GM23338 (cell line): ENCODE measurements at regions not wholly inside any gene's neighbourhood (a gene's known extent, or its start where the extent isn't known, plus 50 kb on each side); places are given as distances from the start of the nearest gene placed in this dataset.

Source experiments
- ATAC-seq: fragments of 200-7000 bp; cut with Tn5 transposase; 3 replicates; pipeline ENCODE4 v1.9.1; 2020
- DNase-seq: peaks from one replicate; pipeline ENCODE4 v3.0.0-alpha.2; 2015; ENCODE audit warnings: low spot score
- H2AFZ ChIP-seq: fragments of 200-600 bp; sonication (generic); 2 replicates; pipeline ENCODE4 v1.8.0; 2016; ENCODE audit warnings: antibody characterized with exemption, mild to moderate bottlenecking, moderate library complexity
- H3F3A ChIP-seq: fragments of 200-600 bp; sonication (generic); replicated peaks from 2 replicates; pipeline ENCODE4 v1.8.0; 2017; ENCODE audit warnings: antibody characterized with exemption, mixed run types, low read depth
- H3K27ac ChIP-seq: fragments of 200-600 bp; sonication (generic); 2 replicates; pipeline ENCODE4 v1.6.1; 2016; ENCODE audit warnings: low read depth
- H3K27me3 ChIP-seq: fragments of 200-600 bp; sonication (generic); 2 replicates; pipeline ENCODE4 v1.8.0; 2016; ENCODE audit warnings: mild to moderate bottlenecking, mixed run types, moderate library complexity; ENCODE audit not compliant: insufficient read depth
- H3K36me3 ChIP-seq: fragments of 200-600 bp; sonication (generic); 2 replicates; pipeline ENCODE4 v1.8.0; 2016; ENCODE audit warnings: mild to moderate bottlenecking; ENCODE audit not compliant: insufficient read depth
- H3K4me1 ChIP-seq: fragments of 200-600 bp; sonication (generic); 2 replicates; pipeline ENCODE4 v1.8.0; 2016; ENCODE audit warnings: mild to moderate bottlenecking, moderate library complexity; ENCODE audit not compliant: insufficient read depth
- H3K4me2 ChIP-seq: fragments of 200-600 bp; sonication (generic); 2 replicates; pipeline ENCODE4 v1.7.1; 2017; ENCODE audit warnings: mixed run types
- H3K4me3 ChIP-seq: fragments of 200-600 bp; sonication (generic); 2 replicates; pipeline ENCODE4 v1.6.1; 2016; ENCODE audit warnings: mixed run types
- H3K79me2 ChIP-seq: fragments of 200-600 bp; sonication (generic); replicated peaks from 2 replicates; pipeline ENCODE4 v1.8.0; 2017; ENCODE audit warnings: mild to moderate bottlenecking; ENCODE audit not compliant: insufficient read depth
- H3K9me2 ChIP-seq: fragments of 200-600 bp; sonication (generic); 2 replicates; pipeline ENCODE4 v1.8.0; 2017; ENCODE audit not compliant: insufficient read depth
- H4K20me1 ChIP-seq: fragments of 200-600 bp; sonication (generic); replicated peaks from 2 replicates; pipeline ENCODE4 v1.8.0; 2017; ENCODE audit warnings: mild to moderate bottlenecking; ENCODE audit not compliant: insufficient read depth
- H3K27ac Mint-ChIP-seq: 2 replicates; pipeline ENCODE4 v1.8.0; 2020; ENCODE audit warnings: inconsistent platforms, mild to moderate bottlenecking, moderate library complexity, mixed read lengths
- H3K27me3 Mint-ChIP-seq: 3 replicates; pipeline ENCODE4 v1.8.0; 2022; ENCODE audit warnings: low read depth, mild to moderate bottlenecking, moderate library complexity, mixed read lengths, inconsistent platforms; ENCODE audit not compliant: insufficient read depth, poor library complexity
- H3K36me3 Mint-ChIP-seq: 3 replicates; pipeline ENCODE4 v1.8.0; 2021; ENCODE audit warnings: low read depth, mild to moderate bottlenecking, inconsistent platforms, moderate library complexity, mixed read lengths
- H3K4me1 Mint-ChIP-seq: 3 replicates; pipeline ENCODE4 v1.8.0; 2020; ENCODE audit warnings: mild to moderate bottlenecking, inconsistent platforms, mixed read lengths
- H3K4me3 Mint-ChIP-seq: 3 replicates; pipeline ENCODE4 v1.8.0; 2021; ENCODE audit warnings: moderate library complexity, mild to moderate bottlenecking, inconsistent platforms, mixed read lengths
- H3K9me3 Mint-ChIP-seq: 3 replicates; pipeline ENCODE4 v1.8.0; 2020; ENCODE audit warnings: moderate library complexity, mild to moderate bottlenecking, inconsistent platforms, mixed read lengths
- EZH2 ChIP-seq: fragments of 200-600 bp; sonication (generic); IDR thresholded peaks from one replicate; pipeline ENCODE4 v1.8.0; 2017; ENCODE audit warnings: antibody characterized with exemption, mild to moderate bottlenecking, low read depth; ENCODE audit not compliant: unreplicated experiment
- EZH2phosphoT487 ChIP-seq: fragments of 200-600 bp; sonication (generic); IDR thresholded peaks from one replicate; pipeline ENCODE4 v1.8.1; 2018; ENCODE audit warnings: antibody characterized with exemption; ENCODE audit not compliant: unreplicated experiment
- JUNB ChIP-seq: IDR thresholded peaks from one replicate; pipeline ENCODE4 v1.6.1; 2016; ENCODE audit warnings: antibody characterized with exemption; ENCODE audit not compliant: unreplicated experiment
- NANOG ChIP-seq: IDR thresholded peaks from 2 replicates; pipeline ENCODE4 v1.6.1; 2016; ENCODE audit warnings: antibody characterized with exemption, borderline replicate concordance
- POLR2AphosphoS5 ChIP-seq: IDR thresholded peaks from 2 replicates; pipeline ENCODE4 v1.6.1; 2016; ENCODE audit warnings: antibody characterized with exemption, low read depth
- STAT1 ChIP-seq: IDR thresholded peaks from one replicate; pipeline ENCODE4 v1.6.1; 2016; ENCODE audit warnings: antibody characterized with exemption; ENCODE audit not compliant: unreplicated experiment
- ZNF114 ChIP-seq: fragments of 250-450 bp; sonication (Bioruptor Pico); IDR thresholded peaks from 2 replicates; pipeline ENCODE4 v1.5.0; 2020; ENCODE audit warnings: mild to moderate bottlenecking, moderate library complexity
- ZNF331 ChIP-seq: fragments of 250-450 bp; sonication (Bioruptor Pico); IDR thresholded peaks from 2 replicates; pipeline ENCODE4 v1.5.0; 2020; ENCODE audit warnings: low read depth, mild to moderate bottlenecking, moderate library complexity
- TF ChIP-seq, protein P1 (sequence below): IDR thresholded peaks from 2 replicates; pipeline ENCODE4 v1.6.1; 2016; ENCODE audit warnings: antibody characterized with exemption
- TF ChIP-seq, protein P2 (sequence below), 2 experiments: fragments of 200-600 bp in 1 of 2; sonication (generic) in 1 of 2; conservative IDR thresholded peaks; 2 replicates each; pipeline versions ENCODE4 v1.5.1 to v1.6.1; 2016 to 2017; ENCODE audit warnings: antibody characterized with exemption in 2 of 2, low read depth in 2 of 2, mild to moderate bottlenecking in 2 of 2, moderate library complexity in 1 of 2
- TF ChIP-seq, protein P3 (sequence below): IDR thresholded peaks from one replicate; pipeline ENCODE4 v1.6.1; 2018; ENCODE audit warnings: antibody characterized with exemption; ENCODE audit not compliant: unreplicated experiment

DNA sequence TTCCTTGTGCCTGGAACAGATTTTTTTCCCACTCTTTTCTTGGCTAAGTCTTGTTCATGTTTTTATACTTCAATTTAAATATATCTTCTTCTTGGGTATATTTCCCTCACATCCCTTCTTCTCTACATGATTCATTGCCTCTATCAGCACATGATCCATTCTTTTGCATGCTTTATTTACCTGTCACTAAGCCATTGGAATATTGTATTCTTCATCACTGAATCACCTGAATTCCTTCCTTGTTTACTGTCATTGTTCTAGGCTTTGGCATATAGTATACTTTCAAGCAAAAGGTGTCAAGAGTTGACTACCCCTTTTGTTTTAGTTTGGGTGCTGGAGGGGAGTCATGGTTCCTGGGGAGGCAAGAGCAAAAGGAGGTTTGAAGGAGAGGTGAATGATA, 464.5 kb upstream of the LRRC7 start:
- ATAC-seq (no peak), DNase-seq (no peak)
- peaks cover 40% of the 10 kb centered on the region for H3K9me3 Mint-ChIP-seq
- Histone ChIP-seq H3K27ac (no peak overlapping the region), H4K20me1 (no peaks in the 10 kb centered on the region), H3F3A (no peaks in the 10 kb centered on the region), H2AFZ (no peak overlapping the region), H3K4me2 (no peak overlapping the region), H3K4me1 (no peaks in the 10 kb centered on the region), H3K79me2 (no peaks in the 10 kb centered on the region), H3K9me2 (no peaks in the 10 kb centered on the region), H3K36me3 (no peaks in the 10 kb centered on the region), H3K27me3 (no peaks in the 10 kb centered on the region), H3K4me3 (no peak overlapping the region)
- no peak for TF ChIP-seq STAT1
- H3K27ac Mint-ChIP-seq = no peak overlapping the region
- H3K36me3 Mint-ChIP-seq = peaks cover 23% of the 10 kb centered on the region
- no peak overlapping the region for H3K4me3 Mint-ChIP-seq
- no peaks in the 10 kb centered on the region for H3K4me1 Mint-ChIP-seq
- H3K27me3 Mint-ChIP-seq = peaks cover 2% of the 10 kb centered on the region

DNA sequence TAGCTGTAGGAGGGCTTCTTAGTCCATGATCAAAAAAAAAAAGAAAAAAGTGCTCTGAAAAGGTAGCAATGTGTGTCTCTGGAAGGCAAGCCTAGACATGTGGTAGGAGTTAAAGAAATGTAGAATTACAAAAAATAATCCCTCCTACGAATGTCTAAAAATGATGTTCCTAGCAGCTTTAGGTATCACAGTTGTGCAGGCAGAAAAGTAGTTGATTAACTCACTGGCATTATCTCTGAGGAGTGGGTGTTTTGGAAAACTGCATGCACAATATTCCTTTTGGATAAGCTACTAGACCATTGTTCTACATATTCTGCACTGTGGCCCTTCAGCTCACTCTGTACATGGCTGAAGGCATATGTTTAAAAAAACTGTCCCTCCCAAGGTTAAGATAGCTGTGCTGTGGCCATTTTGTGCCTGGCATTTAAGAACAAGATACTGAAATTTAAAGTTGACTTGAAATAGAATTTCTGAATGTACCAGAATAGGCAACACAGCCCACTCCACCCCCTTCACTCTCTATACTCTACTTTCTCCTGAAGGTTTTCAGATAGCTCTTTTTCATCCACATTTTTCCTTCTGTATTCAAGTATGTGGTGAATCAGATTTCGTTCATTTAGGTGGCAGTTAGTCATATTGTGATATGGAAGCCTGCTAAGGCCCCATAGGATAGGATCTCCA, 463.9 kb upstream of the LRRC7 start:
- Histone ChIP-seq H3K4me2 (no peak overlapping the region), H3K4me3 (no peak overlapping the region), H4K20me1 (no peaks in the 10 kb centered on the region), H3K27ac (no peak overlapping the region), H3K9me2 (no peaks in the 10 kb centered on the region), H3F3A (no peaks in the 10 kb centered on the region), H3K4me1 (no peaks in the 10 kb centered on the region), H3K36me3 (no peaks in the 10 kb centered on the region), H3K79me2 (no peaks in the 10 kb centered on the region), H3K27me3 (no peaks in the 10 kb centered on the region), H2AFZ (no peak overlapping the region)
- ATAC-seq = no peak
- Mint-ChIP-seq H3K27ac (no peak overlapping the region), H3K36me3 (peaks cover 23% of the 10 kb centered on the region), H3K4me3 (no peak overlapping the region), H3K27me3 (peaks cover 2% of the 10 kb centered on the region), H3K9me3 (peaks cover 37% of the 10 kb centered on the region), H3K4me1 (no peaks in the 10 kb centered on the region)
- DNase-seq = no peak
- TF ChIP-seq JUNB (no peak), STAT1 (no peak), EZH2 (no peak), EZH2phosphoT487 (no peak), ZNF114 (CRISPR knock-in tag) (no peak)
- TF ChIP-seq, protein P1, sequence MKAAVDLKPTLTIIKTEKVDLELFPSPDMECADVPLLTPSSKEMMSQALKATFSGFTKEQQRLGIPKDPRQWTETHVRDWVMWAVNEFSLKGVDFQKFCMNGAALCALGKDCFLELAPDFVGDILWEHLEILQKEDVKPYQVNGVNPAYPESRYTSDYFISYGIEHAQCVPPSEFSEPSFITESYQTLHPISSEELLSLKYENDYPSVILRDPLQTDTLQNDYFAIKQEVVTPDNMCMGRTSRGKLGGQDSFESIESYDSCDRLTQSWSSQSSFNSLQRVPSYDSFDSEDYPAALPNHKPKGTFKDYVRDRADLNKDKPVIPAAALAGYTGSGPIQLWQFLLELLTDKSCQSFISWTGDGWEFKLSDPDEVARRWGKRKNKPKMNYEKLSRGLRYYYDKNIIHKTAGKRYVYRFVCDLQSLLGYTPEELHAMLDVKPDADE = no peak

DNA sequence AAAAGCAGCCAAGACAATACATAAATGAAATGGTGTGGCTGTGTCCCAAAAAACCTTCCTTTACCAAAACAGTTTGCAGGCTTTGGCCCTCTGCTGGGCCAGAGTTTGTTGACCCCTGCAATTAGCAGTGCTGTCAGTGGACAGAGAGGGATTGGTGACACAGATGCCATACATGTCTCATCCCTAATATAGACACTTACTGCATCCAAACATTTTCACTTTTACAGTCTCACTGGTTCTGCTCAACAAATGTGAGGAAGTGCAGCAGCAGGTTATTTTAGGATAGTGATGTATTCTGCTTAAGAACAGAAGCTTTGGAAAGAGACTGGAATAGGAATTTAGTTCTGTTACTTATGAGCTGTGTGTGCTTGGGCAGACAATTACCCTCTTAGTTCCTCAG, 462.8 kb upstream of the LRRC7 start:
- H2AFZ ChIP-seq = no peak overlapping the region
- Mint-ChIP-seq H3K9me3 (peaks cover 37% of the 10 kb centered on the region), H3K27me3 (peaks cover 2% of the 10 kb centered on the region), H3K4me1 (no peaks in the 10 kb centered on the region), H3K27ac (no peak overlapping the region), H3K4me3 (no peak overlapping the region), H3K36me3 (peaks cover 23% of the 10 kb centered on the region)
- H3K4me3 ChIP-seq = no peak overlapping the region
- no peaks in the 10 kb centered on the region for H4K20me1 ChIP-seq
- DNase-seq = no peak
- no peaks in the 10 kb centered on the region for H3K4me1 ChIP-seq
- no peaks in the 10 kb centered on the region for H3K79me2 ChIP-seq
- no peaks in the 10 kb centered on the region for H3K27me3 ChIP-seq
- ATAC-seq = no peak
- no peaks in the 10 kb centered on the region for H3K36me3 ChIP-seq
- H3F3A ChIP-seq = no peaks in the 10 kb centered on the region
- H3K9me2 ChIP-seq = no peaks in the 10 kb centered on the region
- H3K4me2 ChIP-seq = no peak overlapping the region
- H3K27ac ChIP-seq = no peak overlapping the region
- TF ChIP-seq, protein P2, sequence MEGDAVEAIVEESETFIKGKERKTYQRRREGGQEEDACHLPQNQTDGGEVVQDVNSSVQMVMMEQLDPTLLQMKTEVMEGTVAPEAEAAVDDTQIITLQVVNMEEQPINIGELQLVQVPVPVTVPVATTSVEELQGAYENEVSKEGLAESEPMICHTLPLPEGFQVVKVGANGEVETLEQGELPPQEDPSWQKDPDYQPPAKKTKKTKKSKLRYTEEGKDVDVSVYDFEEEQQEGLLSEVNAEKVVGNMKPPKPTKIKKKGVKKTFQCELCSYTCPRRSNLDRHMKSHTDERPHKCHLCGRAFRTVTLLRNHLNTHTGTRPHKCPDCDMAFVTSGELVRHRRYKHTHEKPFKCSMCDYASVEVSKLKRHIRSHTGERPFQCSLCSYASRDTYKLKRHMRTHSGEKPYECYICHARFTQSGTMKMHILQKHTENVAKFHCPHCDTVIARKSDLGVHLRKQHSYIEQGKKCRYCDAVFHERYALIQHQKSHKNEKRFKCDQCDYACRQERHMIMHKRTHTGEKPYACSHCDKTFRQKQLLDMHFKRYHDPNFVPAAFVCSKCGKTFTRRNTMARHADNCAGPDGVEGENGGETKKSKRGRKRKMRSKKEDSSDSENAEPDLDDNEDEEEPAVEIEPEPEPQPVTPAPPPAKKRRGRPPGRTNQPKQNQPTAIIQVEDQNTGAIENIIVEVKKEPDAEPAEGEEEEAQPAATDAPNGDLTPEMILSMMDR (conservative IDR thresholded peaks at IDR 0.05; ENCODE audit: low read depth in 2 of 2) = no peak
- TF ChIP-seq POLR2AphosphoS5 (no peak), STAT1 (no peak), JUNB (no peak), ZNF331 (CRISPR knock-in tag) (no peak), NANOG (no peak), EZH2phosphoT487 (no peak), ZNF114 (CRISPR knock-in tag) (no peak)
- TF ChIP-seq, protein P1 = no peak
- TF ChIP-seq, protein P3, sequence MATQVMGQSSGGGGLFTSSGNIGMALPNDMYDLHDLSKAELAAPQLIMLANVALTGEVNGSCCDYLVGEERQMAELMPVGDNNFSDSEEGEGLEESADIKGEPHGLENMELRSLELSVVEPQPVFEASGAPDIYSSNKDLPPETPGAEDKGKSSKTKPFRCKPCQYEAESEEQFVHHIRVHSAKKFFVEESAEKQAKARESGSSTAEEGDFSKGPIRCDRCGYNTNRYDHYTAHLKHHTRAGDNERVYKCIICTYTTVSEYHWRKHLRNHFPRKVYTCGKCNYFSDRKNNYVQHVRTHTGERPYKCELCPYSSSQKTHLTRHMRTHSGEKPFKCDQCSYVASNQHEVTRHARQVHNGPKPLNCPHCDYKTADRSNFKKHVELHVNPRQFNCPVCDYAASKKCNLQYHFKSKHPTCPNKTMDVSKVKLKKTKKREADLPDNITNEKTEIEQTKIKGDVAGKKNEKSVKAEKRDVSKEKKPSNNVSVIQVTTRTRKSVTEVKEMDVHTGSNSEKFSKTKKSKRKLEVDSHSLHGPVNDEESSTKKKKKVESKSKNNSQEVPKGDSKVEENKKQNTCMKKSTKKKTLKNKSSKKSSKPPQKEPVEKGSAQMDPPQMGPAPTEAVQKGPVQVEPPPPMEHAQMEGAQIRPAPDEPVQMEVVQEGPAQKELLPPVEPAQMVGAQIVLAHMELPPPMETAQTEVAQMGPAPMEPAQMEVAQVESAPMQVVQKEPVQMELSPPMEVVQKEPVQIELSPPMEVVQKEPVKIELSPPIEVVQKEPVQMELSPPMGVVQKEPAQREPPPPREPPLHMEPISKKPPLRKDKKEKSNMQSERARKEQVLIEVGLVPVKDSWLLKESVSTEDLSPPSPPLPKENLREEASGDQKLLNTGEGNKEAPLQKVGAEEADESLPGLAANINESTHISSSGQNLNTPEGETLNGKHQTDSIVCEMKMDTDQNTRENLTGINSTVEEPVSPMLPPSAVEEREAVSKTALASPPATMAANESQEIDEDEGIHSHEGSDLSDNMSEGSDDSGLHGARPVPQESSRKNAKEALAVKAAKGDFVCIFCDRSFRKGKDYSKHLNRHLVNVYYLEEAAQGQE = no peak
